Stimulated activated CD8-positive, alpha-beta memory T cell treated with anti-CD3 and anti-CD28 coated beads, Interleukin-15, amount 100 ng/mL, for 1 hour (primary cell): ENCODE measurements at regions not wholly inside any gene's neighbourhood (a gene's known extent, or its start where the extent isn't known, plus 50 kb on each side); places are given as distances from the start of the nearest gene placed in this dataset.

ENCODE experiments used
- DNase-seq: peaks from one replicate; pipeline ENCODE4 v3.0.0-alpha.2; 2020; ENCODE audit warnings: low read depth

GRCh38 chr11:112753706-112754105 lies 207.5 kb upstream of the NCAM1 start:
- DNase-seq: no peak

DNA sequence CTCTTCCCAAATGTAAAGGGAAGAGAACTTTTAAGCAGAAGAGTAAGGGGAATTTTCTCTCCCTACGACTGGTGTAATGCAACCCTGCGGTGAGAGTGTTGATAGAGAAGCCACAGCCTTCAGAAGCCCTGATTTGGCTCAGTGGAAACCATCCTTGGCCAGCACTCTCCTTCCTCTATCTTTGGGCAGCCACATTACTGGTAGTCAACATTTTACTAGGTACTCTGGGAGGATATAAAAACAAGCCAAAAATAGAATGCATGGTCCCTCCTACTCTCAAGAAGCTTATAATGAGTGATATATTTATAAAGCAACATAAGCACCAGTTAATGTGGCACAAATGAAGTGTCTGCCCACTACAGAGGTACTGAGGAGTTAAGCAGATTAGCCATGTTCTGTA lies 201.8 kb upstream of the NCAM1 start:
- no peak for DNase-seq

DNA sequence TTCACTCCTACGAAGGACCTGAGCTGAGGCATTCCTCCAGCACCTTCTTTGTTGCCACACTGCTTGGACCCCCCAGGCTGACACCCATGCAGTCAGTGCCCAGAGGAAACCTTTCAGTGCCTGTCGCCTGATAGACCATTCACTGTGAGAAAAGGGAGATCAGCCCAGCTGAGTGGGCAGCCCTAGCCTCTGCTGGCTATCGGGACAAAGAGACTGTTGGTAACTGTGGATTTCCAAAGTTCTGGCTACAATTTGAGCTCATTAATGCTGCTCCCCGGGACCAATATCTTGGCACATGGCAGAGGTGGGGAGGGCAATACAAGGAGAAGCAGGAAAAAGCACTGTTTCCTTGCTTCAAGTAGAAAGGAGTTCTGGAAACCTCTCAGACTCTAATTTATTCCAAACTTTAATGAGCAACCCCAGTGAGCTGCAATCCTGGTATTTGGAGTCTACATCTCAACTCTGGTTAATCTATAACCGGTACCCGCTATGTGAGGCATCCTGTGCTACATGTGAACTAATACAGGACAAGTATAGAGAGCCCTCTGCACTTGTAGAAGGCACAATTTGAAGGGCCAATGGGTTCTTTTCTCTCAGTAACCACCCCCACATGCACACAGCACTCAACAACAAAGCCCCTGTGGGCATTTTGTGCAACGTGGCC lies 200.7 kb upstream of the NCAM1 start:
- DNase-seq: no peak

GRCh38 chr11:112761911-112762706 lies 199.1 kb upstream of the NCAM1 start:
- no peak for DNase-seq

- DNase-seq: no peak
Observed at GRCh38 chr11:112762707-112763090, 198.5 kb upstream of the NCAM1 start.

DNA sequence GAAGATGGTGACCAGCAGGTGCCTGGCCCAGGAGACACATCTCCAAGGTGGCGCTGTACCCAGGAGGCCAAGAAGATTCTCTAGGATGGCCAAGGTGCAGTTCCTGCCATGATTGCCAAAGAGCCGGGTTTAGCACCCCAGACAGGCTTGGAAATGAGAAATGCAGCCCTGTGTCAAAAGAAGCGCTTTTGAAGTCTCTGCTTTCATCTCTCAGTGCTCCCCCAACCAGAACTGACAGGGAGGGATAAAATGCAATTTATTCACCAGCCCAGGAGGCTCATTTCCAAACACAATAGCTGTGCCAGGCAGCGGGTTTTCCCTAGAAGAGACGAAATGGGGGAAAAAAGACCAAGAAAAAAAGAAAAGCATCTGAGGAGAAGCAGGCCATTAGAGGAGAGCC lies 195.9 kb upstream of the NCAM1 start:
- DNase-seq: no peak

DNA sequence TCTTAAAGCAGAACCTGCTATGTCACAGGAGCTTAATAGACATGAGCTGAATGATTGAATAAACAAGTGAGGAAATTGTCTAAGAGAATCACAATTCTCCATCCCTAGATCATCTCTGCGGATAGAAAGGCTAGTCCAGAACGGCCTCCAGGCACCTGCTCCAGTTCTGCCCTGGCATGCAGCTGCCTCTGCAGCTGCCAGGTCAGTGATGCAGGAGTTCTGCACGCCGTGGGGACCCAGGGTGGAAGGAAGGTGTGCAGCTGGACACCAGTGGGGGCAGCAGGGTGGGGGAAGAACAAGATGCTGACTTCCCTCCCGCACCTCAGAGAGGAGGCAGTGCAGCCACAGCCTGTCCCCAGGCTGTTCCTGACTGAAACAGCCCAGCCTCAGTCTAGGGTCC lies 192.1 kb upstream of the NCAM1 start:
- no peak for DNase-seq

- DNase-seq: no peak
Observed at GRCh38 chr11:112769584-112769983, 191.6 kb upstream of the NCAM1 start.

DNA sequence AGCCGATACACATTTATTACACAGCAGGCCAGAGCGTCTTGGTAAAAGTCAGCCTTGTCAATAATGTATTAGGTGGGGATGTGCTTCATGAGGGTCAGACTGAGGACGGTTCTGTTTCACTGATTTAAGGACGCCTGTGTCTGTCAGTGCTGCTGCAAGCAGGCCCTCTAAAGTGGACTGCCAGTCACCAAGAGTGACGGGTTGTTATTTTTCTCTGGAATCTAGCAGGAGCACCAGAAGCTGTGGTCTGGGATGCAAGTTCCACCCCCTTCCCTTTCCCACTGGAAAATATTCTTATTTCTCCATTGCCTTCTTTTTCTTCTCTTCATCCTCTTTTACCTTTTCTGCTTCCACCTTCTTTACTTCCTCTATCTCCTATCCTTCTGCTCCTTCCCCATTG lies 191.2 kb upstream of the NCAM1 start:
- DNase-seq: no peak

GRCh38 chr11:112770487-112770886 lies 190.7 kb upstream of the NCAM1 start:
- no peak for DNase-seq

DNA sequence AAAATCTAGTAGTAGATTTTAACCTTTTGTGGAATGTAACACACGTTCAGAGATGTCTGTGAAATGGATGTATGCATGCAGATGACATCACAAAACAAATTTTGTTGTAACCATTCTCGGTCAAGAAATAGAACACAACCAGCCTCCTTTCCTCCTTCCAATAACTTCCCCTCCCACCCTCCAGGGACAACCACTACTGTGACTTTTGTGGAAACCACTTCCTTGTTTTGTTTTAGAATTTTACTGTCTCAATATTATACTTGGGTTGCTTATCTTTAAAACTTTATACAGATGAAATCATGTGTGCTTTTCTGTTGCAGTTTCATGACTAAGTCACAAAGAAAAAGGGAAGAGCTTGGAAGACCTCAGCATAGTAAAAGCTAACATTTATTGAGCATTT lies 189.4 kb upstream of the NCAM1 start:
- no peak for DNase-seq

DNA sequence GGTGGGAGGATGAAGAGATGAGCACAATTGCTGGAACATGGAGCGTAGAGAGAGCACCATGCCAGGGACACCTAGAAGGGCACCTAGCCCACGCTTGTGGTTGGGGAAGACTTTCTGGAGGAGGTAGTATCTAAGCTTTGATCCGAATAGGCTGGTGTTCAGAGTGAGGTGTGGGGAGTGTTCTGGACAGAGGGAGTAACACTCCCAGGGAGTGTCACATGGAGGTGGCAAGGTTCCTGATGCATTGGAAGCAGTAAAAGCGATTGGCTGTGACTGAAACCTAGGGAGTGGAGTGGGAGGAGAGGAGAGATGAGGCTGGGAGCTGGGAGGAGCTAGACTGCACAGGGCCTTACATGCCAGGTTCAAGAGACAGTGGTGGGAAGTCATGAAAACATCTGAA lies 188.0 kb upstream of the NCAM1 start:
- DNase-seq: no peak

- no peak for DNase-seq
Observed at GRCh38 chr11:112776834-112777233, 184.4 kb upstream of the NCAM1 start.

DNA sequence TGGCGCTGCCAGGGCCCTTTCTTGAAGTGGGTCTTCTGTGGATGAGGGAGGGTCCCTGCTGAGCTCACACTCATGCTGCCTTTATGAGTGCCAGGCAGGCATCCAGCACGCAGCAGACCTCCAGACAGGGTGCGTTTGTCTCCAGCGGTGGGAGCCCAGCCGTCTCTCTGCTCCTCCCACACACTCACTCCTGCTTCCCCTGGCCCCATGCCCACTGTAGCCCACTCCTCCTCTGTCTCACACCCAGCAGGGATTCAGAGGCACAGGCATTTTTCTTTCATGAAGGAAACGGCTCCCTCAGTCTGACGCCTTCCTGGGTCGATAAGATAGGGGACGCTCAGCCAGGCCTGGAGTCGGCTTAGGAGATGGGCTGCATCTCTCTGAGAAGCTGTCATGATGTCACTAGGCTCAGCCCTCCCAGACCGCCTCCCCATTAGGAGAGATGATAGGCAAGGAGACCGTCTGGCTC lies 183.9 kb upstream of the NCAM1 start:
- DNase-seq: no peak

- no peak for DNase-seq
Observed at GRCh38 chr11:112778091-112778876, 182.9 kb upstream of the NCAM1 start.

- DNase-seq: no peak
Observed at GRCh38 chr11:112778877-112779266, 182.3 kb upstream of the NCAM1 start.

GRCh38 chr11:112780351-112781087 lies 180.7 kb upstream of the NCAM1 start:
- DNase-seq: no peak

DNA sequence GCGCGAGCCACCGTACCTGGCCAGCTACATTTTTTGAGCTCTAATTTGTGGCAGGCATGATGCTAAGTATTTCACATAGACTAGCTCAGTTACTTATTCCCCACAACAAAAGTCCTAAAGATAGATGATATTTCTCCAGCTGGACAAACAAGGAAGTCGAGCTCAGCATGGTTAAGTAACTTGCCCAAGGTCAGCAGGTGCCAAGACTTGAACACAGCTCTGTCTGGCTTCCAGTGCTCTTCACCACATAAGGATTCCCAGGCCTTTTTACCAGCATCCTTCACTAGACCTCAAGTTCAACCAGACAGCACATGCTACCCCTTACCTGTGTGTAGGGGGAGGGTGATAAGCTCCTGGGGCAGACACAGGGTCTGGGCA lies 177.3 kb upstream of the NCAM1 start:
- DNase-seq: no peak

DNA sequence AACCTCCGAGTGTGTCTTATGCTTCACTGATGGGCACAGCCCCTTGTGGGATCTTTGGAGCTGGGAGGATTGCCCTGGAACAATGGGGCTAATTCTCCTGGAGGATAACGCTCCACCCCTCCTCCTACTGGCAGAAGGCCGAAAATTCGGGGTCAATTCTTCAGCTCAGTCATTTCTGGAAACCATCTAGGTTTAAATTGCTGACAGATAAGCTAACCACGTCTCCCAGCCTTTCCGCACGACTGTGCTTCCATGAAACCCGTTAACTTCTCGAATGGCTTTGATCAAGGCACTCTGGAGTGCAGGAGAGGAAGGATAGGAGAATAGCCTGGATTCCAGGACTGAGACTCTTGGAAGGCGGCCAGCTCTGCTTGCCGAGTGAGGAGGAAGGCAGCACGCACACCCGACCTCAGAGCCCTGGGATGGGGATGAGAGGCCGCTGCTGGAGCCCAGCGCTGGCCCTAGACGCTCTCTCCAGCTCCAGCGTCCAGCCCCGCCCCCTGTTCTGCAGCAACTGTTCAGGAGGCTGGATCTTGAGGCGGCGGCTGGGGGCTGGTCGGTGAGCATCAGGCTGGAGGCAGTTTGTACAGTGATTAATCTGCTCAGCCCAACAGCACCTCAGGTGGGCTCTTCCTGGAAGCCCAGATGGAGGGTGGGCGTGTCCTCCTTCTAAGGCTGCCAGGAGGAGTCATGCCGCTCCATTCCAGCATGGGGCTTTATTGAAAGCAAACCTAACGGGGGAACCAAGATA lies 176.7 kb upstream of the NCAM1 start:
- no peak for DNase-seq

- no peak for DNase-seq
Observed at GRCh38 chr11:112785149-112785548, 176.1 kb upstream of the NCAM1 start.

DNA sequence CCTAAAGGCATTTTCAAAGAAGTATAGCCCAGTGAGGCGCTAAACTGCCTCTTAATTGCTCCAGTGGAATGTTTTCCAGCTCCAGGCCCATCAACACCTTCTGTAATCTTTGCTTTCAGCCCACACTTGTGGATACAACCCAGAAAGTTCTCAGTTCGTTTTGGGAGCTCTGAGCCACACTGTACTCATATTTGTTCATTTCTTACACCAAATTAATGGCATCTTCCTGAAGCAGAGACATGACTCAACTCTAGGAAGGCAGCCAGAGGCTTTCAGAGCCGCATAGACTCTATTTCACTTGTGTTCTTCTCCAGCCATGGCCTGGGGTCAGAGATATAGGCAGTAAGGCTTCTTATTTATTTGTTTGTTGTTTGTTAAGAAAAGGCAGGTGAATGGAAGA lies 175.5 kb upstream of the NCAM1 start:
- DNase-seq: no peak

- DNase-seq: no peak
Observed at GRCh38 chr11:112786196-112786595, 175.0 kb upstream of the NCAM1 start.
